Liver (tissue), 3 donors: ENCODE measurements at regions not wholly inside any gene's neighbourhood (a gene's known extent, or its start where the extent isn't known, plus 50 kb on each side); places are given as distances from the start of the nearest gene placed in this dataset.

Source experiments
- GABPA ChIP-seq, 2 donors: IDR thresholded peaks in 1 of 2; conservative IDR thresholded peaks in 1 of 2; 2 replicates each; pipeline ENCODE4 v1.6.1; 2016; ENCODE audit warnings: antibody characterized with exemption in 2 of 2, mild to moderate bottlenecking in 1 of 2, moderate library complexity in 1 of 2
- NR2F2 ChIP-seq: IDR thresholded peaks from 2 replicates; pipeline ENCODE4 v1.6.1; 2016; ENCODE audit warnings: antibody characterized with exemption
- RAD21 ChIP-seq, 2 donors: IDR thresholded peaks; 2 replicates each; pipeline ENCODE4 v1.6.1; 2016; ENCODE audit warnings: antibody characterized with exemption in 2 of 2, mild to moderate bottlenecking in 2 of 2
- SP1 ChIP-seq: IDR thresholded peaks from 2 replicates; pipeline ENCODE4 v1.6.1; 2018; ENCODE audit warnings: antibody characterized with exemption, mild to moderate bottlenecking
- TAF1 ChIP-seq: conservative IDR thresholded peaks from 2 replicates; pipeline ENCODE4 v1.6.1; 2016; ENCODE audit warnings: antibody characterized with exemption, mild to moderate bottlenecking
- TF ChIP-seq, protein P1 (sequence below): fragments of 150-350 bp; IDR thresholded peaks from 2 replicates; pipeline ENCODE4 v1.5.1; 2017; ENCODE audit warnings: improper control_type of control experiment, low read depth, low read length; ENCODE audit not compliant: missing input control
- TF ChIP-seq, protein P2 (sequence below): IDR thresholded peaks from 2 replicates; pipeline ENCODE4 v1.6.1; 2016; ENCODE audit warnings: antibody characterized with exemption, mild to moderate bottlenecking
- donor health status: healthy.
- donor health status: healthy.

DNA sequence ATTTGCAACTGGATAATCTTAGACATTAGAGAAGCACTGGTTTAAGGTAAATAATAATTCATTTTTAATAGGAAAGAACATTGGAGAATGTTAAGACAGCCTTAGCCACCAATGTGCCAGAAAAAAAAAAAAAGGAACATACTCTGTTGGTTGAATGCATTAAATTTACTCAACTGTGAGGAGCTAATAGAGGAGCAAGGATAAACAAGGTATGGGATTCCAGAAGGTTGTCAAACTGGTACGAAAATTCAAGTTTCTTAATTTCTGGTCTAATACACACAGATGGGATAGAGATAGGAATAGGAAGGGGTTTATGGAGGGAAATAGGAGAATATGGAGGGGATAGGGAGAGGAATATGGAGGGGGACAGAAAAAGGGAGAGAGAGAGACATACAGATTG lies 1096.6 kb downstream of the ARAP2 start:
- no peak for TF ChIP-seq RAD21 (IDR thresholded peaks at IDR 0.05)
- TF ChIP-seq, protein P1, sequence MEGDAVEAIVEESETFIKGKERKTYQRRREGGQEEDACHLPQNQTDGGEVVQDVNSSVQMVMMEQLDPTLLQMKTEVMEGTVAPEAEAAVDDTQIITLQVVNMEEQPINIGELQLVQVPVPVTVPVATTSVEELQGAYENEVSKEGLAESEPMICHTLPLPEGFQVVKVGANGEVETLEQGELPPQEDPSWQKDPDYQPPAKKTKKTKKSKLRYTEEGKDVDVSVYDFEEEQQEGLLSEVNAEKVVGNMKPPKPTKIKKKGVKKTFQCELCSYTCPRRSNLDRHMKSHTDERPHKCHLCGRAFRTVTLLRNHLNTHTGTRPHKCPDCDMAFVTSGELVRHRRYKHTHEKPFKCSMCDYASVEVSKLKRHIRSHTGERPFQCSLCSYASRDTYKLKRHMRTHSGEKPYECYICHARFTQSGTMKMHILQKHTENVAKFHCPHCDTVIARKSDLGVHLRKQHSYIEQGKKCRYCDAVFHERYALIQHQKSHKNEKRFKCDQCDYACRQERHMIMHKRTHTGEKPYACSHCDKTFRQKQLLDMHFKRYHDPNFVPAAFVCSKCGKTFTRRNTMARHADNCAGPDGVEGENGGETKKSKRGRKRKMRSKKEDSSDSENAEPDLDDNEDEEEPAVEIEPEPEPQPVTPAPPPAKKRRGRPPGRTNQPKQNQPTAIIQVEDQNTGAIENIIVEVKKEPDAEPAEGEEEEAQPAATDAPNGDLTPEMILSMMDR: no peak
- no peak for TF ChIP-seq NR2F2
- TF ChIP-seq, protein P2, sequence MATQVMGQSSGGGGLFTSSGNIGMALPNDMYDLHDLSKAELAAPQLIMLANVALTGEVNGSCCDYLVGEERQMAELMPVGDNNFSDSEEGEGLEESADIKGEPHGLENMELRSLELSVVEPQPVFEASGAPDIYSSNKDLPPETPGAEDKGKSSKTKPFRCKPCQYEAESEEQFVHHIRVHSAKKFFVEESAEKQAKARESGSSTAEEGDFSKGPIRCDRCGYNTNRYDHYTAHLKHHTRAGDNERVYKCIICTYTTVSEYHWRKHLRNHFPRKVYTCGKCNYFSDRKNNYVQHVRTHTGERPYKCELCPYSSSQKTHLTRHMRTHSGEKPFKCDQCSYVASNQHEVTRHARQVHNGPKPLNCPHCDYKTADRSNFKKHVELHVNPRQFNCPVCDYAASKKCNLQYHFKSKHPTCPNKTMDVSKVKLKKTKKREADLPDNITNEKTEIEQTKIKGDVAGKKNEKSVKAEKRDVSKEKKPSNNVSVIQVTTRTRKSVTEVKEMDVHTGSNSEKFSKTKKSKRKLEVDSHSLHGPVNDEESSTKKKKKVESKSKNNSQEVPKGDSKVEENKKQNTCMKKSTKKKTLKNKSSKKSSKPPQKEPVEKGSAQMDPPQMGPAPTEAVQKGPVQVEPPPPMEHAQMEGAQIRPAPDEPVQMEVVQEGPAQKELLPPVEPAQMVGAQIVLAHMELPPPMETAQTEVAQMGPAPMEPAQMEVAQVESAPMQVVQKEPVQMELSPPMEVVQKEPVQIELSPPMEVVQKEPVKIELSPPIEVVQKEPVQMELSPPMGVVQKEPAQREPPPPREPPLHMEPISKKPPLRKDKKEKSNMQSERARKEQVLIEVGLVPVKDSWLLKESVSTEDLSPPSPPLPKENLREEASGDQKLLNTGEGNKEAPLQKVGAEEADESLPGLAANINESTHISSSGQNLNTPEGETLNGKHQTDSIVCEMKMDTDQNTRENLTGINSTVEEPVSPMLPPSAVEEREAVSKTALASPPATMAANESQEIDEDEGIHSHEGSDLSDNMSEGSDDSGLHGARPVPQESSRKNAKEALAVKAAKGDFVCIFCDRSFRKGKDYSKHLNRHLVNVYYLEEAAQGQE: no peak
- TF ChIP-seq TAF1: no peak
- no peak for TF ChIP-seq GABPA (IDR thresholded peaks at IDR 0.05 in 1 of 2, conservative IDR thresholded peaks at IDR 0.05 in 1 of 2)
- no peak for TF ChIP-seq SP1
